22Rv1 (cell line): ENCODE measurements at regions not wholly inside any gene's neighbourhood (a gene's known extent, or its start where the extent isn't known, plus 50 kb on each side); places are given as distances from the start of the nearest gene placed in this dataset.

ENCODE experiments used
- ZFX ChIP-seq: fragments of 450-650 bp; IDR thresholded peaks from 2 replicates; pipeline ENCODE4 v1.6.1; 2017; ENCODE audit warnings: antibody characterized with exemption, borderline replicate concordance
- TF ChIP-seq, protein P1 (sequence below): fragments of 450-650 bp; IDR thresholded peaks from 2 replicates; pipeline ENCODE4 v1.5.1; 2017; ENCODE audit warnings: mild to moderate bottlenecking

DNA sequence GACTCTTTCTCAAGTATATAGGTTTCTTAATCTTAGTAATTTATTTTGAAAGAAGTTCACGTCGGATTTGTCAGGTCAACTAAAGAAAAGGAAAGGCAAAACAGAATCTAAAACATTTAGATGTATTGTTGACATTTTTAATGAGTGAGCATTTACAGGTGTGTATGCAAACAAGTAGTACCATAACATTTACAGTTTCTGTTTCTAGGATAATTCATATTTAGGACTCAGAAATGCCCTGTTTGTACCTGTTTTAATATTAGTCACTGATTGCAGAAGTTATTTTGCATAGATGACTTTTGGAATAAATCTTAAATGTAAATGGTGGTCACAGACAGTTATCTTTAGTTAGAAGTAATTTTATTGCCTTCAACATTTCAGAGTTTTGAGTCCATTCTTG is 151.3 kb upstream of the NUDT6 start:
- TF ChIP-seq, protein P1, sequence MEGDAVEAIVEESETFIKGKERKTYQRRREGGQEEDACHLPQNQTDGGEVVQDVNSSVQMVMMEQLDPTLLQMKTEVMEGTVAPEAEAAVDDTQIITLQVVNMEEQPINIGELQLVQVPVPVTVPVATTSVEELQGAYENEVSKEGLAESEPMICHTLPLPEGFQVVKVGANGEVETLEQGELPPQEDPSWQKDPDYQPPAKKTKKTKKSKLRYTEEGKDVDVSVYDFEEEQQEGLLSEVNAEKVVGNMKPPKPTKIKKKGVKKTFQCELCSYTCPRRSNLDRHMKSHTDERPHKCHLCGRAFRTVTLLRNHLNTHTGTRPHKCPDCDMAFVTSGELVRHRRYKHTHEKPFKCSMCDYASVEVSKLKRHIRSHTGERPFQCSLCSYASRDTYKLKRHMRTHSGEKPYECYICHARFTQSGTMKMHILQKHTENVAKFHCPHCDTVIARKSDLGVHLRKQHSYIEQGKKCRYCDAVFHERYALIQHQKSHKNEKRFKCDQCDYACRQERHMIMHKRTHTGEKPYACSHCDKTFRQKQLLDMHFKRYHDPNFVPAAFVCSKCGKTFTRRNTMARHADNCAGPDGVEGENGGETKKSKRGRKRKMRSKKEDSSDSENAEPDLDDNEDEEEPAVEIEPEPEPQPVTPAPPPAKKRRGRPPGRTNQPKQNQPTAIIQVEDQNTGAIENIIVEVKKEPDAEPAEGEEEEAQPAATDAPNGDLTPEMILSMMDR: no peak
- no peak for TF ChIP-seq ZFX
